ENCODE measurements at regions not wholly inside any gene's neighbourhood (a gene's known extent, or its start where the extent isn't known, plus 50 kb on each side); places are given as distances from the start of the nearest gene placed in this dataset.
"Not testable (repeated sequence)": the region's sequence is repeated elsewhere in the genome, so short reads cannot be mapped to it uniquely, and the experiment has no call there.

GRCh38 chr1:193951984-193952383 is 765.6 kb upstream of the B3GALT2 start:
- no peak for DNase-seq

- no peak for DNase-seq
Observed at GRCh38 chr1:193944454-193944853, 758.0 kb upstream of the B3GALT2 start.

GRCh38 chr1:193940176-193940575 is 753.8 kb upstream of the B3GALT2 start:
- no peak for DNase-seq

- no peak for DNase-seq
Observed at GRCh38 chr1:193939585-193939984, 753.2 kb upstream of the B3GALT2 start.

GRCh38 chr1:193937308-193937707 is 750.9 kb upstream of the B3GALT2 start:
- DNase-seq: no peak

DNA sequence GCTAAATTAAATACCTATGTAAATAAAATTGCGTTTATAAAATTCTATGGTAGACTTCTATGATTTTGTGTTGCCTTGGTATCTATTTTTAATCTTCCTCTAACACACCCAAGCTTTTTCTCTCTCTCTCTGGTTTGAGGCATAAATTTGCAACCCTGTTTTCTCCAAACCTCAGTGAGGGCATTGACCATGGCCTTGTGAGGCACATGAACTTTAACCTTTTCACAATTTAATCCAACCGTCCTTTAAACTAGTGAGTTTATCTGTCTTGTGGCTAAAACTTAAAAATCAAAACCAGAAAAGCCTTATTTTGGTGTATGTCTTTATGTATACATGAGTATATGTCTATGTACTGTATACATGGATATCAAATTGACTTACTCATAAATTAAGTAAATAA is 746.6 kb upstream of the B3GALT2 start:
- no peak for DNase-seq

DNA sequence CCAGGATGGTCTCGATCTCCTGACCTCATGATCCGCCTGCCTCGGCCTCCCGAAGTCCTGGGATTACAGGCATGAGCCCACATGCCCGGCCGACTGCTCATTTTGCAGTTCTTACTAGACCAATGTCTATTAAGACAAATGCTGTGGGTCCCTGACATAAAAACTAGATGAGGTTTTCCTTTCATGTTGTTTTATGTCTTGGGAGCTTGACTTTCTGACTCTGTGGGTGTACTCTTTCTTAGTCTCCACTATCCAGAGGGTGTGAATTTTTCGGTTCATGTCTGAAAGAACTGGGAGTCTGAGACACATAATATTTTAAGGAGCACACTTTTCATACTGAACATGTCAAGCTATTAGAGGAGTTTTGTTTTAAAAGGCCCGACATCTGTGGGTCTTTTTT is 744.9 kb upstream of the B3GALT2 start:
- no peak for DNase-seq

DNA sequence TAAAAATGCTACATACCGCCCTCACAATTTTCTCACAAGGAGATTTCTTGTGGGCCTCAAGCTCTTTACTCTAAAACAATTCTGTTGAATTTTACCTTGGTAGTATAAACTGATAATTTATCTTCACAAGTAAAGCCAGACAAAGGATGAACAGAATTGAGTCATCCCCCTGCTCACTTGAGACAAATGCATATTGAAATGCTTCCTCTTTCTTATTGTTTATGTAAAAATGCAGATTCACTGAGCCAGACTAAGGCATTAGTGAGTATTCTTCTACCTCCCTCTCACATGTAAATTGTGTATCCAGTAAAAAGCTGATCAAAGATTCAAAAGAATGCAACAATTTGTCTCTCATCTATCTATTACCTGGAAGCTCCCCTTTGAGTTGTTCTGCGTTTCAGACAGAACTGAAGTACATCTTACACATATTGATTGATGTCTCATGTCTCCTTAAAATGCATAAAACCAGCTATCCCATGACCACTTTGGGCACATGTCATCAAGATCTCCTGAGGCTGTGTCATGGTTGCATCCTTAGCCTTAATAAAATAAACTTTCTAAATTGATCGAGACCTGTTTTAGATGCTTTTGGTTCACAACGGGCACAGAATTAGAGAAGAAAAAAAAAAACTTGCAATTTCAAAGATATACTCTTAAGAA is 743.1 kb upstream of the B3GALT2 start:
- no peak for DNase-seq

DNA sequence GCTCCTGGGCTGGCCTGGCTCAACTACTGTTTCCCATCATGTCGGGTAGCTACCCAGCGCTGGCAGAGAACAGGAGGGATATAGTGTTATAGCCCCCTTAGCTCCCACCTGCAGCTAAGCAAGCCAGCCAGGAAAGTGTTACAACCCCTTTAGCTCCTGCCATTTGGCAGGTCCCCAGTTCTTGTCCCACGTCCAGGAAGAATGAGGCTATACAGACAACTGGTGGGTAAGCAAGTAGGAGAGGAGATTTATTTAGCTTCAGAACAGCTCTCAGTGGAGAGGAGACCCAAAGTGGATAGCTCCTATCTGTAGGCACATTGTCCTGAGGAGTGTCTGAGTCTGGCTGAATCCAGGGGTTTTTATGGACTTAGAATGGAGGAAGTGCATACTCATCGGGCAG is 741.1 kb upstream of the B3GALT2 start:
- no peak for DNase-seq

- no peak for DNase-seq
Observed at GRCh38 chr1:193926956-193927355, 740.5 kb upstream of the B3GALT2 start.

DNA sequence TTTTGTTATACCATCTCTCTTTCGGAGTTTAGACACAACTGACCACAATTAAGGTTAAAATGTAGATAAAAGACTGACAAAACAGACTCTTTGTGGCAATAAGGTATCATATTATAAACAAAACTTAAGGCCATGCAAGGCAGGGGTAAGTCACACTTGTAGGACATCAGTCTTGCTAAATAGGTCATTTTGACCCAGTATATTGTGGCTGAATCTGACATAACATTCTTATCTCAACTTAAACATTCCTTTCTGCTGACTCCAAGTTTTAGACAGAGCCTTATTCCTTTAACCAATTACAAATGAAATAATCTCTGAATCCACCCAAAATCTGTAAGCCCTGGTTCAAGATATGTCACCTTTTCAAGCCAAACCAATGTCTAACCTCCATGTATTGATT is 733.4 kb upstream of the B3GALT2 start:
- no peak for DNase-seq

GRCh38 chr1:193916452-193916851 is 730.0 kb upstream of the B3GALT2 start:
- DNase-seq: no peak

GRCh38 chr1:193914871-193915270 is 728.5 kb upstream of the B3GALT2 start:
- DNase-seq: no peak

GRCh38 chr1:193909406-193910082 is 723.1 kb upstream of the B3GALT2 start:
- DNase-seq: no peak

GRCh38 chr1:193905288-193906085 is 719.1 kb upstream of the B3GALT2 start:
- no peak for DNase-seq

- no peak for DNase-seq
Observed at GRCh38 chr1:193891788-193892187, 705.4 kb upstream of the B3GALT2 start.

- DNase-seq: no peak
Observed at GRCh38 chr1:193890935-193891334, 704.5 kb upstream of the B3GALT2 start.

DNA sequence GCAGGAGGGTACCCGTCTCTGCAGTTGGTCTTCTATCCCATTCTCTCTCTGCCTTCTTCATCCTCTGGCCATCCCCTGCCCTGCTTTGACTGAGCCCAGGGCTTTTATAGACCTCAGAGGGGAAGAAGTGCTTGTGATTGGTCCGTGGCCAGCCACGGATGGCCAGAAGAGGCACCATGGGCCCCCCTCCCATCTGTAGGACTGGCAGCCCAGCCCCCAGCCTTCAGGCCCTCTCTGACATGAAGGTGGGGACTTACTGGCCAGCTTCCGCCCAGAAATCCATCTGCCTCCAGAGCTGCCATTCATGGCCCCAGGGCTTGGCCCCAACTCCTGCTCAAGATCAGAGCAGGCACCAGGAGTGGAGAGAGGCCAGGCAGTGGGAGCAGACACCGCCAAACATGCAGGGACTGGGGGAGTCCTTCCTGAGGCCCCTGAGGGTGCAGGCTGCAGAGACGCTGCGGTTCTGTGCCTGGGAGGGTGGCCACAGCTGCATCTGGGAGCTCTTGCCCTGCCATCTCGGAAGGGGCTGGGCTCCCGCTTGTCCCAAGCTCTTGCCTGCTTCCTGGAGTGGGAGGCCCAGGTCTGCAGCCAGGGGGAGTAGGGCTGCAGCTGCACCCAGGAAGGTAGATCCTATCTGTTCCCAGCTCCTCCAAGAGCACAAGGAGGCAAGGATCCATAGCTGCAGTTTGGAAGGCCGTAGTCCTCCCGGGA is 698.6 kb upstream of the B3GALT2 start:
- DNase-seq: no peak

DNA sequence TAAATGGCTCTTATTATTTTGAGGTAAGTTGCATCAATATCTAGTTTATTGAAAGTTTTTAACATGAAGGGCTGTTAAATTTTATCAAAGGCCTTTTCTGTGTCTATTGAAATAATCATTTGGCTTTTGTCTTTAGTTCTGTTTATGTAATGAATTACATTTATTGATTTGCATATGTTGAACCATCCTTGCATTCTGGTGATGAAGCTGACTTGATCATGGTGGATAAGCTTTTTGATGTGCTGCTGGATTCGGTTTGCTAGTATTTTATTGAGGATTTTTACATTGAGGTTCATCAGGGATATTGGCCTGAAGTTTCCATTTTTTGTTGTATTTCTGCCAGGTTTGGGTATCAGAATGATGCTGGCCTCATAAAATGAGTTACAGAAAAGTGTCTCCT is 691.5 kb upstream of the B3GALT2 start:
- DNase-seq: not testable (repeated sequence)

- no peak for DNase-seq
Observed at GRCh38 chr1:193868425-193868824, 682.0 kb upstream of the B3GALT2 start.

GRCh38 chr1:193856261-193856660 is 669.8 kb upstream of the B3GALT2 start:
- DNase-seq: no peak

GRCh38 chr1:193850745-193851144 is 664.3 kb upstream of the B3GALT2 start:
- no peak for DNase-seq

All from amygdala (tissue), 56 donors.